ENCODE measurements at regions not wholly inside any gene's neighbourhood (a gene's known extent, or its start where the extent isn't known, plus 50 kb on each side); places are given as distances from the start of the nearest gene placed in this dataset.

GRCh38 chr5:72623323-72623722 lies 116.1 kb upstream of the ZNF366 start:
- DNase-seq (ENCODE audit: extremely low read depth in 1 of 2, low read depth in 1 of 2): no peak

GRCh38 chr5:72622170-72622760 lies 115.1 kb upstream of the ZNF366 start:
- DNase-seq (ENCODE audit: extremely low read depth in 1 of 2, low read depth in 1 of 2): no peak

GRCh38 chr5:72621576-72621975 lies 114.4 kb upstream of the ZNF366 start:
- DNase-seq (ENCODE audit: extremely low read depth in 1 of 2, low read depth in 1 of 2): no peak

- DNase-seq (ENCODE audit: extremely low read depth in 1 of 2, low read depth in 1 of 2): no peak
These were observed 112.5 kb upstream of the ZNF366 start for GRCh38 chr5:72619677-72620076.

- DNase-seq (ENCODE audit: extremely low read depth in 1 of 2, low read depth in 1 of 2): no peak
These were observed 112.0 kb upstream of the ZNF366 start for GRCh38 chr5:72619251-72619650.

GRCh38 chr5:72618708-72619107 lies 111.5 kb upstream of the ZNF366 start:
- no peak for DNase-seq (ENCODE audit: extremely low read depth in 1 of 2, low read depth in 1 of 2)

- no peak for DNase-seq (ENCODE audit: extremely low read depth in 1 of 2, low read depth in 1 of 2)
These were observed 107.9 kb upstream of the ZNF366 start for GRCh38 chr5:72615061-72615460.

- no peak for DNase-seq (ENCODE audit: extremely low read depth in 1 of 2, low read depth in 1 of 2)
These were observed 106.3 kb upstream of the ZNF366 start for GRCh38 chr5:72613515-72613914.

GRCh38 chr5:72612810-72613209 lies 105.6 kb upstream of the ZNF366 start:
- DNase-seq (ENCODE audit: extremely low read depth in 1 of 2, low read depth in 1 of 2): no peak

- DNase-seq (ENCODE audit: extremely low read depth in 1 of 2, low read depth in 1 of 2): peak; percentile 1 to 24
These were observed 104.0 kb upstream of the ZNF366 start for GRCh38 chr5:72611118-72611730.

GRCh38 chr5:72608926-72609325 lies 101.7 kb upstream of the ZNF366 start:
- no peak for DNase-seq (ENCODE audit: extremely low read depth in 1 of 2, low read depth in 1 of 2)

- DNase-seq (ENCODE audit: extremely low read depth in 1 of 2, low read depth in 1 of 2): no peak
These were observed 101.1 kb upstream of the ZNF366 start for GRCh38 chr5:72608297-72608696.

- DNase-seq (ENCODE audit: extremely low read depth in 1 of 2, low read depth in 1 of 2): no peak
These were observed 100.2 kb upstream of the ZNF366 start for GRCh38 chr5:72607381-72607780.

- no peak for DNase-seq (ENCODE audit: extremely low read depth in 1 of 2, low read depth in 1 of 2)
These were observed 99.3 kb upstream of the ZNF366 start for GRCh38 chr5:72606525-72606924.

GRCh38 chr5:72605632-72606031 lies 98.4 kb upstream of the ZNF366 start:
- DNase-seq (ENCODE audit: extremely low read depth in 1 of 2, low read depth in 1 of 2): no peak

GRCh38 chr5:72604798-72605154 lies 97.6 kb upstream of the ZNF366 start:
- no peak for DNase-seq (ENCODE audit: extremely low read depth in 1 of 2, low read depth in 1 of 2)

- DNase-seq (ENCODE audit: extremely low read depth in 1 of 2, low read depth in 1 of 2): no peak
These were observed 97.0 kb upstream of the ZNF366 start for GRCh38 chr5:72604111-72604797.

GRCh38 chr5:72602696-72603685 lies 95.8 kb upstream of the ZNF366 start:
- DNase-seq (ENCODE audit: extremely low read depth in 1 of 2, low read depth in 1 of 2): no peak

GRCh38 chr5:72601861-72602260 lies 94.7 kb upstream of the ZNF366 start:
- no peak for DNase-seq (ENCODE audit: extremely low read depth in 1 of 2, low read depth in 1 of 2)

GRCh38 chr5:72600391-72600981 lies 93.3 kb upstream of the ZNF366 start:
- DNase-seq (ENCODE audit: extremely low read depth in 1 of 2, low read depth in 1 of 2): no peak

Measured in activated CD8-positive, alpha-beta memory T cell treated with anti-CD3 and anti-CD28 coated beads for 1 hour (primary cell).